ENCODE measurements at regions not wholly inside any gene's neighbourhood (a gene's known extent, or its start where the extent isn't known, plus 50 kb on each side); places are given as distances from the start of the nearest gene placed in this dataset.

DNA sequence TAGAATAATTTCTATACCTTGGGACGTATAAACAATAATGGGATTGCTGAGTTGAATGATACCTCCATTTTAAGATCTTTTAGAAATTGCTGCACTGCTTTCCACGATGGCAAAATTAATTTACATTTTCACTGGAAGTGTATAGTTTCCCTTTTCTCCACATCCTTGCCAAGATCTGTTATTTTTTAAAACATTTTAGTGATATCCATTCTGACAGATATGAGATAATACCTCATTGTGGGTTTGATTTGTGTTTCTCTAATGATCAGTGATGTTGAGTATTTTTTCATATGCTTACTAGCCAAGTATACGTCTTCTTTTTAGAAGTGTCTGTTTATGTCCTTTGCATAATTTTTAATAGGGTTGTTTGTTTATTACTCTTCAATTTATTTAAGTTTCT lies 908.5 kb upstream of the CNTNAP5 start:
- no peak overlapping the region for H3K27ac Mint-ChIP-seq
- CTCF ChIA-PET: no interaction called here
- DNase-seq (no peak), ATAC-seq (no peak)
- H3K36me3 Mint-ChIP-seq: no peaks in the 10 kb centered on the region
- H3K4me1 Mint-ChIP-seq: no peaks in the 10 kb centered on the region
- H3K9me3 Mint-ChIP-seq (ENCODE audit: low read depth): peaks cover 12% of the 10 kb centered on the region
- H3K27me3 Mint-ChIP-seq: no peaks in the 10 kb centered on the region
- no peak overlapping the region for H3K4me3 Mint-ChIP-seq

DNA sequence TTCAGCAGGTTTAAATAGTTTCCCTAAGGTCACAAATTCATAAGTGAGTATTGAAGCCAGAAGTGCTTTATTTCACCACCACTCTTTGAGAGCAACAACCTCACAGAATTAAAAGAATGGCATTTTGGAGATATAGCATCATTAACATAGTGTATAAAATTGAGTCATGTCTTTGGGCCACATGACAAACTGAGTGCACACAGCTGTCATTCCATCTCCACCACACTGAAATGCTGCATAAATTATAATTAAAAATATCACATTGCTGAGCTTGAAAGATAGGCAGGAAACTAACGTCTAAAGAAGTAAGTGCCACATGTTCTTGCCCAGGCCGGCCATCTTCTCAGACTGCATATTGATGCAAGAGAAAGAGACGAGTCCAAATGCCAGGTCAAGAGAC lies 897.9 kb upstream of the CNTNAP5 start:
- no peak for DNase-seq
- H3K9me3 Mint-ChIP-seq (ENCODE audit: low read depth): peaks cover 11% of the 10 kb centered on the region
- no peaks in the 10 kb centered on the region for H3K36me3 Mint-ChIP-seq
- H3K27me3 Mint-ChIP-seq: no peaks in the 10 kb centered on the region
- CTCF ChIA-PET: no interaction called here
- no peaks in the 10 kb centered on the region for H3K4me1 Mint-ChIP-seq
- no peak overlapping the region for H3K4me3 Mint-ChIP-seq
- no peak overlapping the region for H3K27ac Mint-ChIP-seq
- no peak for ATAC-seq

DNA sequence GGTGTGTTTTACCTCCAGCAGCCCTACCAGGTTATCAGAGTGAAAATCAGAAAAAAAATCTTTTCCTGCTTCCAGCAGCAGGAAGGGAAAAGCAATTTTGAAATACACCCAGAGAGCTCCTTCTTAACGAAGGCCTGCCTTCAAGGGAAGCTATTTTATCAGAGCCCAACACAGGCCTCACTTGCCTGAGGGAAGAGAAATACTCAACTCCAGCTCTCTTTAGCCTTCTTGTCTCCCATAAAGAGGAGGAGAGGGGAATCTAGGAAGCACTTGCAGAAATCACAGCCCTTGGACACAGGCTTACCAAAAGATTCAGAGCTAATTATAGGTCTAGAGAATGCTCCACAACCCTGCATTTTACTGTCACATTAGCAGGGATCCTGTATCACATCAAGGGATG lies 896.1 kb upstream of the CNTNAP5 start:
- H3K9me3 Mint-ChIP-seq (ENCODE audit: low read depth): peaks cover 14% of the 10 kb centered on the region
- ATAC-seq (no peak), DNase-seq (no peak)
- CTCF ChIA-PET: no interaction called here
- H3K27ac Mint-ChIP-seq: no peak overlapping the region
- no peaks in the 10 kb centered on the region for H3K4me1 Mint-ChIP-seq
- H3K27me3 Mint-ChIP-seq: no peaks in the 10 kb centered on the region
- no peak overlapping the region for H3K4me3 Mint-ChIP-seq
- H3K36me3 Mint-ChIP-seq: no peaks in the 10 kb centered on the region

DNA sequence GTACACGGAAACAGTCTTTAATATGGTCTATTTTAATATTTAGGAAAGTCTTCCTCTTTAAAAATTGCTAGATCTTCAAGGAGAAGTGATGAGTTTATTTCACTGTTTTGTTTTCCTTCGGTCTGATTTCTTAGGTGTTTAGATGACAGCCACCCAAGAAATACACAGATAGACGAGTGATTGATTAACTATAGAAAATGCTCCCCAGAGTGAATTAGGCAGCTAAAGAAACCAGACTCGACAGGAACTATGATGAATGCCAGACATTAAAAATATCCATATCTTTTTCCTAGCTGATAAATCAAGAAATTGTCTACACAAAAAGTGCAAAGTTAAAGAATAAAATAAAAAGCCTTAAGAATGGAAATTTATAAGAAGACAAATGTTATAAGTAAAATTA lies 888.7 kb upstream of the CNTNAP5 start:
- no peaks in the 10 kb centered on the region for H3K36me3 Mint-ChIP-seq
- H3K27ac Mint-ChIP-seq: no peak overlapping the region
- H3K4me3 Mint-ChIP-seq: no peak overlapping the region
- peaks cover 7% of the 10 kb centered on the region for H3K9me3 Mint-ChIP-seq (ENCODE audit: low read depth)
- CTCF ChIA-PET: no interaction called here
- H3K4me1 Mint-ChIP-seq: no peaks in the 10 kb centered on the region
- no peak for DNase-seq
- H3K27me3 Mint-ChIP-seq: no peaks in the 10 kb centered on the region
- ATAC-seq: no peak

DNA sequence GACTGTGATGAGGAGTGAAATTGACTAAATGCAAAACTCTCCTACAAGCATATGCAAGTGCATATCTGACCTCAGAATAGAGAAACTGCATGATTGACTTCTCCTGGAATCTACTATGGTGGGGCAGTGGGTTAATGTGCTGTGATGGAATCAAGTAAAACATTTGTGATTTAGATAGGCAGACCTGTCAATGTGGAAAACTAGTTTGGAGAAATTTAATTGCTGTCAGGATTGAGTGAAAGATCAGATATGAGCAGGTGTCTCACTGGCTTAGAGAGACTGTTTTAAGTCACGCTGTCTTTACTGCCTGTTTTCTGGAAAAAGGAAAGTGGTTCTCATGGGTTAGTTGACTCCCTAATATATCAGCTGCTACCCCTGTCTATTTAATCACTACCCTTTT lies 881.0 kb upstream of the CNTNAP5 start:
- no peaks in the 10 kb centered on the region for H3K36me3 Mint-ChIP-seq
- no peak overlapping the region for H3K4me3 Mint-ChIP-seq
- CTCF ChIA-PET: no interaction called here
- peaks cover 7% of the 10 kb centered on the region for H3K9me3 Mint-ChIP-seq (ENCODE audit: low read depth)
- no peaks in the 10 kb centered on the region for H3K27me3 Mint-ChIP-seq
- DNase-seq (no peak), ATAC-seq (no peak)
- H3K27ac Mint-ChIP-seq: no peak overlapping the region
- H3K4me1 Mint-ChIP-seq: no peaks in the 10 kb centered on the region

DNA sequence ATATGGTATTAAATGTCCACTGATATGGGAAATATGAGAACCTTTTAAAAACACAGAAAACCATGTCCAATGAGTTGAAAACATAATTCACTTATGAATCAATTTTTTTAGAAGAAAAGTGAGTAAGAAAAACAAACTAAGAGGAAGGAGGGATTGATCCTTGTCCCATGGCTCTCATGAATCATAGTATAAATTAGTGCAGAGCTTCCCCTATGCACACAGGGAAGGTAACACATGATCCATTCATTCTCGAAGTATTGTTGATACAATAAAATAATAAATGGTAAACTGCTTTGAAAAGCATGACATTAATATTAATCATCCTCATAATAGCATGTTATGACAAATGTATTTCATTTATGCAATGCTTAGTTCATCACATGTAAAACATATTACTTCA lies 872.0 kb upstream of the CNTNAP5 start:
- CTCF ChIA-PET: no interaction called here
- H3K9me3 Mint-ChIP-seq (ENCODE audit: low read depth): peaks cover 10% of the 10 kb centered on the region
- DNase-seq: no peak
- H3K27me3 Mint-ChIP-seq: no peaks in the 10 kb centered on the region
- no peak overlapping the region for H3K4me3 Mint-ChIP-seq
- no peaks in the 10 kb centered on the region for H3K36me3 Mint-ChIP-seq
- H3K27ac Mint-ChIP-seq: no peak overlapping the region
- no peak for ATAC-seq
- no peaks in the 10 kb centered on the region for H3K4me1 Mint-ChIP-seq

DNA sequence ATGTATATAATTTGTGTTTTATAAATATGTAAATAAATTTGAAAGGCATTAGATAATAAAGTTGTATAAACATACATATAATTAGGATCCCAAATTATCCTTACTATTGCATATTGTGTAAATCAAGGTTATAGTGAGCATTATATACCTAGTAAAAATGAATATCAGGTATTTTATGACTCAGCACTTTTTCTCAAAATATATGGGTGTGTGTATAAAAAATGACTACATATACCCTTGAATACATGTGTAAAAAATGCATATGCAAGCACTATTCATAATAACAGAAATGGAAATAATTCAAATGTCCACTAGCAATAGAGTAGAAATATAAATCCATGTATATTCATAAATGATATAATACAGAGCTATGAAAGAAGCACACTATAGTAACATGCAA lies 870.9 kb upstream of the CNTNAP5 start:
- CTCF ChIA-PET: no interaction called here
- Mint-ChIP-seq H3K9me3 (ENCODE audit: low read depth) (peaks cover 10% of the 10 kb centered on the region), H3K4me3 (no peak overlapping the region), H3K4me1 (no peaks in the 10 kb centered on the region), H3K27me3 (no peaks in the 10 kb centered on the region), H3K36me3 (no peaks in the 10 kb centered on the region), H3K27ac (no peak overlapping the region)
- DNase-seq (no peak), ATAC-seq (no peak)

DNA sequence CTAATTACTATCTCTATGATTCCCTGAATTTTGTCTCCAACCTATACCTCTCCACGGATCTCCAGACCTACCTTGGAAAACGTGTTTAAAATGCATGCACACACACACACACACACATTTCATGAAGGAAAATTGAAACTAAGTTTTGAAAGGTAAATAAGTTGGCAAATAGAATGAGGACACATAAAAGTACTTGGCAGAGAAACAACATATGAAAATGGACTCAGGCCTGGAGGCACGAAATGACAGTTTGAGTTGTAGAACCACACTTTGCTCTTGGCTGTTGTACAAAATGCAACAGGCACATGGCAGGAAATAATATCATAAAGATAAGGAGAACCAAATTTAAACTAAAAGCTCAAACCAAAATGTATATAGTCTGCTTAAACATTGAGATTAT lies 868.1 kb upstream of the CNTNAP5 start:
- CTCF ChIA-PET: no interaction called here
- no peaks in the 10 kb centered on the region for H3K4me1 Mint-ChIP-seq
- DNase-seq (no peak), ATAC-seq (no peak)
- no peaks in the 10 kb centered on the region for H3K27me3 Mint-ChIP-seq
- H3K4me3 Mint-ChIP-seq: no peak overlapping the region
- H3K36me3 Mint-ChIP-seq: no peaks in the 10 kb centered on the region
- H3K27ac Mint-ChIP-seq: no peak overlapping the region
- H3K9me3 Mint-ChIP-seq (ENCODE audit: low read depth): peaks cover 16% of the 10 kb centered on the region

DNA sequence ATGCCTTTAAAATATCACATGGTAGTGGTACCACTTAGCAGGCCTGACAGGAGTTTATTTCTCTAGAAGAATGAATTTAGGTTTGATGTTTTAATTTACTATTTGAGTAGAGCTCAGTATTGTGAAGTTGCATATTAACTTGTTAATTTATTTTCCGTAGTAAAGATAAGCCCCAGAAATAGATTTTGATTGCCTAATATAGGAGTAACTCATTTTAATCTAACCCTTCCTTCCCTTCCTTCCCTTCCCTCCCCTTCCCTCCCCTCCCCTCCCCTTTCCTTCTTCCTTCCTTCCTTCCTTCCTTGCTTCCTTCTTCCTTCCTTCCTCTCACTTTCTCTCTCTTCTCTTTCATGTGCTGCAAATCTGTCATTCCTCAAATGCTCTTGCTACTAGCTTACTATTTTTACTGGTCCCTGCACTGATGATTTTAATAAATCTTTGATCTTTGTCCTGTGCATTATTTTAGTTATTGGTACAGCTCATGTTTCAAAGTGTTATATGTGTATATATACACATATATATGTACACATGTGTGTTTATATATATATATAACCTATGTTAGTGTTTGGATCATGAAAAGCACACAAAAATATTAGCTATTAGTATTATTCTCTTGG lies 862.6 kb upstream of the CNTNAP5 start:
- ATAC-seq (no peak), DNase-seq (no peak)
- H3K27me3 Mint-ChIP-seq: no peaks in the 10 kb centered on the region
- no peaks in the 10 kb centered on the region for H3K36me3 Mint-ChIP-seq
- H3K27ac Mint-ChIP-seq: no peak overlapping the region
- H3K9me3 Mint-ChIP-seq (ENCODE audit: low read depth): peaks cover 12% of the 10 kb centered on the region
- H3K4me3 Mint-ChIP-seq: no peak overlapping the region
- H3K4me1 Mint-ChIP-seq: no peaks in the 10 kb centered on the region
- CTCF ChIA-PET: no interaction called here

DNA sequence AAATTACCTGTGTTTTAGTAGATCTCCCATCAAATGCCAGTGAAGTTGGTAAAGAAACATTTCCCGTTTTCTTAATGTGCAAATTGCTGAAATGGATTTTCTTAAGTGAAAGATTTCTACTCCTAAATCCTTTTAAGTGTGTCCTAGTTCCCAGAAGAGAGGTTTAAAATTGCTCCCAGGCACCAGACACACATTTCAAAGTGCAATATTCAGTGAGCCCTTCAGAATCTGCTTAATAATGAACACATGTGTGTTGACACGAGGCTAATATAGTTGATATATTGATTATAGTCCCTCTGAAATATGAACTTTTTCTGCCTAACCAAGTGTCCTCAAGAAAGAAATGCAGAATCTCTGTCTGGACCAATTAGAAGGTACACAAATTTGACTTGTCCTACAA lies 861.7 kb upstream of the CNTNAP5 start:
- no peaks in the 10 kb centered on the region for H3K27me3 Mint-ChIP-seq
- H3K9me3 Mint-ChIP-seq (ENCODE audit: low read depth): peaks cover 14% of the 10 kb centered on the region
- no peak overlapping the region for H3K4me3 Mint-ChIP-seq
- no peak for ATAC-seq
- H3K36me3 Mint-ChIP-seq: no peaks in the 10 kb centered on the region
- CTCF ChIA-PET: no interaction called here
- H3K27ac Mint-ChIP-seq: no peak overlapping the region
- H3K4me1 Mint-ChIP-seq: no peaks in the 10 kb centered on the region
- DNase-seq: no peak

DNA sequence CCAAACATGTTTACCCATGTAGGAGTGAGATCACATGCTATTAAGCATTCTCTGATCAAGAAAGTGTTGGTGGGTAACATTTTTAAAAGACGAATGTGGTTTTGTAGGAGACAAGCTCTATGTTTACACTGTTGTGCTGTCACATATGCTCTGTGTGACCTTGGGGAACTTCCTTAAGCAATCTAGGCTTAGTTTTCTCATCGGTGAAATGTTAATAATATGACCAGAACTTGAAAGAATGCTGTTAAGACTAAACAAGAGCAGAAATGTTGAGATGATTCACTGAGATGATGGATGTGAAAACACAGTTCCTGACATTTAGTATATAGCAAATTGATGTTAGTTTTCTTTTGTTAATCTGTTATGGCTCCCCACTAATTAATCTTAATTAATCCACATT lies 860.9 kb upstream of the CNTNAP5 start:
- peaks cover 14% of the 10 kb centered on the region for H3K9me3 Mint-ChIP-seq (ENCODE audit: low read depth)
- ATAC-seq (no peak), DNase-seq (no peak)
- H3K36me3 Mint-ChIP-seq: no peaks in the 10 kb centered on the region
- H3K4me3 Mint-ChIP-seq: no peak overlapping the region
- CTCF ChIA-PET: no interaction called here
- no peaks in the 10 kb centered on the region for H3K4me1 Mint-ChIP-seq
- no peaks in the 10 kb centered on the region for H3K27me3 Mint-ChIP-seq
- no peak overlapping the region for H3K27ac Mint-ChIP-seq

DNA sequence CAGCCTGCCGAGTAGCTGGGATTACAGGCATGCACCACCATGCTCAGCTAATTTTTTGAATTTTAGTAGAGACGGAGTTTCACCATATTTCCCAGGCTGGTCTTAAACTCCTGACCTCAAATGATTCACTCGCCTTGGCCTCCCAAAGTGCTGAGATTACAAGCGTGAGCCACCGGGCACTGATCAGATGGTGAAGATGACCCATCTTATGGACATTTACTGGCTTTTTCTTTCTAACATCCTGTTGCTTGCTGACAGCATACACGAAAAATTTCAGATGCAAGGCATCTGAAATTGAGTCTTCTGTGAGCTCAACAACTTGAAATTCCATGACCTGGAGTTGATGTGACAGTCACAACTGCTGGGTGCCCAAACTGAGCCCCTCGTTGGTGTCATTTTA lies 859.5 kb upstream of the CNTNAP5 start:
- Mint-ChIP-seq H3K27ac (no peak overlapping the region), H3K27me3 (no peaks in the 10 kb centered on the region), H3K36me3 (no peaks in the 10 kb centered on the region), H3K9me3 (ENCODE audit: low read depth) (peaks cover 10% of the 10 kb centered on the region), H3K4me1 (no peaks in the 10 kb centered on the region), H3K4me3 (no peak overlapping the region)
- DNase-seq (no peak), ATAC-seq (no peak)
- CTCF ChIA-PET: no interaction called here

DNA sequence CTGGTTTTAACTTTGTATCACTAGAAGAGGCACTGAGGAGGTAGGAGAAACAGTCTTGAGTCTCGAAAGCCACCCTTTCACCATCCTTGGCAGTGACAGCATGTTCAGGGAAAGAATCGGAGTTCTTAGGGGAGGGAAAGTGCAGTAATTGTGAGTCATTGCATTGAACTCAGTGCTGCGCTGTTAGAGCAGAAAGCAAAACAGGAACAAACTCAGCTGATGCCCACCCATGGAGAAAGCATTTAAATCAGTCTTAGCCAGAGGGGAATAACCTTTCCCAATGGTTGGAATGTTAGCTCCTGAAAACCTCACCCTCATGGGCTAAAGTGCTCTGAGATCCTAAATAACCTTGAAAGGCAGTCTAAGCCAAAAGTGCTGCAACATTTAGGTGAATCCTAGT lies 845.6 kb upstream of the CNTNAP5 start:
- CTCF ChIA-PET: no interaction called here
- Mint-ChIP-seq H3K4me1 (no peaks in the 10 kb centered on the region), H3K4me3 (no peak overlapping the region), H3K36me3 (no peaks in the 10 kb centered on the region), H3K9me3 (ENCODE audit: low read depth) (peaks cover 11% of the 10 kb centered on the region), H3K27ac (no peak overlapping the region), H3K27me3 (no peaks in the 10 kb centered on the region)
- no peak for ATAC-seq
- no peak for DNase-seq

DNA sequence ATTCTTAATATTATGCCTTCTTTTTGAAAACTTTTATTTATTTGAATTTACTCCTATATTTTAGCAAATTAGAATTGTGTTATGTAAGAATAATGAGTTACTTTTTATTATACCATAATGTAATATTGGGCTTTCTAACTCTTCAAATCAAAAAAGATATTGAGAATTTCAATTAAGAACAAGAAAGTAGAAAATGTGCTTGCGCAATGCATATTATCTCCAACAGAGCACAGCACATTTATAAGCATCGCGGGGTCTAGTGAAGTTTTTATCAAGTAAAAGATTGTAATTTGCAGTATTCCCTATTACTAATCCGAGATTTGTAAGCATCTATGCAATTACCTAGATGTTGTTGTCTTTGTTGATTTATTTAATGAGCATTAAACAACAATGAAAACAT lies 829.1 kb upstream of the CNTNAP5 start:
- Mint-ChIP-seq H3K4me1 (no peaks in the 10 kb centered on the region), H3K27me3 (no peaks in the 10 kb centered on the region), H3K36me3 (no peaks in the 10 kb centered on the region), H3K9me3 (ENCODE audit: low read depth) (peaks cover 13% of the 10 kb centered on the region), H3K4me3 (no peak overlapping the region), H3K27ac (no peak overlapping the region)
- no peak for DNase-seq
- CTCF ChIA-PET: no interaction called here
- no peak for ATAC-seq

DNA sequence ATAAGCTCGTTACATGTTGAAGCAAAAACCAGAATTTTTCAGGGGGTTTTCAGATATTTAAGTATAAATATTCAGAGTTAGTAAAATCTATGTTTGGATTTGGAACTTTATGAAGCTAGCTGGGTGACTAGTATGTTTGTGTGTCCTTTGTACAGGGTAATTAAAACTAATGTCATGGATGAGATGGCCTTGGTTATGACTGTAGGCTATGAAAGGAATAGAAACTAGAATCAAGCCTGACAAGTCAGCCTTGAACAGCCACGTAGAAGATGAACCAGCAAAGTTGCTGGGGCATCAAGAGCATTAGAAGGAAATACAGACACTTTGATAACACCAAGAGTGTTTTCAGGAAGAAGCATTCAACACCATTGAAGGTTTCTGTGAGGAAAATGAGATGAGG lies 825.1 kb upstream of the CNTNAP5 start:
- H3K27me3 Mint-ChIP-seq: no peaks in the 10 kb centered on the region
- peaks cover 10% of the 10 kb centered on the region for H3K9me3 Mint-ChIP-seq (ENCODE audit: low read depth)

More for the DNA sequence above, 825.1 kb upstream of the CNTNAP5 start:
- ATAC-seq (no peak), DNase-seq (no peak)
- H3K4me3 Mint-ChIP-seq: no peak overlapping the region
- H3K36me3 Mint-ChIP-seq: no peaks in the 10 kb centered on the region
- CTCF ChIA-PET: no interaction called here
- H3K4me1 Mint-ChIP-seq: no peaks in the 10 kb centered on the region
- H3K27ac Mint-ChIP-seq: no peak overlapping the region
